ENCODE measurements at regions not wholly inside any gene's neighbourhood (a gene's known extent, or its start where the extent isn't known, plus 50 kb on each side); places are given as distances from the start of the nearest gene placed in this dataset.

- no peak for DNase-seq (ENCODE audit: low spot score)
These were observed 542.4 kb upstream of the DIPK2B start for GRCh38 chrX:45743081-45743533.

- no peak for DNase-seq (ENCODE audit: low spot score)
These were observed 539.6 kb upstream of the DIPK2B start for GRCh38 chrX:45740291-45740690.

GRCh38 chrX:45735571-45735970, 534.9 kb upstream of the DIPK2B start:
- DNase-seq (ENCODE audit: low spot score): no peak

- no peak for DNase-seq (ENCODE audit: low spot score)
These were observed 530.8 kb upstream of the DIPK2B start for GRCh38 chrX:45731448-45731847.

- DNase-seq (ENCODE audit: low spot score): no peak
These were observed 527.1 kb upstream of the DIPK2B start for GRCh38 chrX:45727761-45728160.

- no peak for DNase-seq (ENCODE audit: low spot score)
These were observed 521.8 kb upstream of the DIPK2B start for GRCh38 chrX:45722471-45722870.

- DNase-seq (ENCODE audit: low spot score): no peak
These were observed 519.2 kb upstream of the DIPK2B start for GRCh38 chrX:45719751-45720501.

- no peak for DNase-seq (ENCODE audit: low spot score)
These were observed 518.0 kb upstream of the DIPK2B start for GRCh38 chrX:45718676-45719075.

GRCh38 chrX:45716750-45717149, 516.1 kb upstream of the DIPK2B start:
- no peak for DNase-seq (ENCODE audit: low spot score)

- no peak for DNase-seq (ENCODE audit: low spot score)
These were observed 515.1 kb upstream of the DIPK2B start for GRCh38 chrX:45715748-45716147.

- DNase-seq (ENCODE audit: low spot score): no peak
These were observed 514.2 kb upstream of the DIPK2B start for GRCh38 chrX:45714866-45715265.

- DNase-seq (ENCODE audit: low spot score): no peak
These were observed 511.4 kb upstream of the DIPK2B start for GRCh38 chrX:45712067-45712466.

- DNase-seq (ENCODE audit: low spot score): no peak
These were observed 510.6 kb upstream of the DIPK2B start for GRCh38 chrX:45711231-45711630.

- DNase-seq (ENCODE audit: low spot score): no peak
These were observed 509.6 kb upstream of the DIPK2B start for GRCh38 chrX:45710081-45710801.

- no peak for DNase-seq (ENCODE audit: low spot score)
These were observed 508.7 kb upstream of the DIPK2B start for GRCh38 chrX:45709381-45709780.

- no peak for DNase-seq (ENCODE audit: low spot score)
These were observed 498.5 kb upstream of the DIPK2B start for GRCh38 chrX:45699158-45699557.

- no peak for DNase-seq (ENCODE audit: low spot score)
These were observed 496.9 kb upstream of the DIPK2B start for GRCh38 chrX:45697591-45697990.

- DNase-seq (ENCODE audit: low spot score): no peak
These were observed 496.1 kb upstream of the DIPK2B start for GRCh38 chrX:45696736-45697135.

GRCh38 chrX:45689971-45690370, 489.3 kb upstream of the DIPK2B start:
- DNase-seq (ENCODE audit: low spot score): no peak

- no peak for DNase-seq (ENCODE audit: low spot score)
These were observed 483.2 kb upstream of the DIPK2B start for GRCh38 chrX:45683914-45684313.

- DNase-seq (ENCODE audit: low spot score): no peak
These were observed 481.2 kb upstream of the DIPK2B start for GRCh38 chrX:45681891-45682290.

- DNase-seq (ENCODE audit: low spot score): no peak
These were observed 469.2 kb upstream of the DIPK2B start for GRCh38 chrX:45669715-45670340.
